Common myeloid progenitor, CD34-positive (primary cell): ENCODE measurements at regions not wholly inside any gene's neighbourhood (a gene's known extent, or its start where the extent isn't known, plus 50 kb on each side); places are given as distances from the start of the nearest gene placed in this dataset.

Experiments used
- CTCF ChIA-PET: fragments of 350-600 bp; sonication (Branson Sonifier 250); formaldehyde crosslinking; loops from one replicate; lab custom pipeline; 2021; ENCODE audit warnings: antibody characterized with exemption; lab: Charles Lee
- POLR2A ChIA-PET: fragments of 350-600 bp; sonication (Branson Sonifier 250); formaldehyde crosslinking; loops from one replicate; lab custom pipeline; 2021; ENCODE audit warnings: antibody characterized with exemption; lab: Charles Lee
- DNase-seq, 3 donors: peaks; one replicate each; pipeline versions ENCODE4 v3.0.0 to v3.0.0-alpha.2; 2013
- H3K27ac ChIP-seq, 2 experiments: 1 replicate in 1 of 2; 2 replicates in 1 of 2; pipeline ENCODE4 v1.7.0; 2013; ENCODE audit warnings: inconsistent platforms in 2 of 2, low read length in 2 of 2, mild to moderate bottlenecking in 2 of 2, low read depth in 1 of 2, moderate library complexity in 1 of 2; ENCODE audit not compliant: severe bottlenecking in 2 of 2, insufficient read depth in 1 of 2, poor library complexity in 1 of 2
- H3K27me3 ChIP-seq, 5 experiments: replicated peaks in 2 of 5; 1 replicate in 3 of 5; 2 replicates in 2 of 5; pipeline versions ENCODE4 v1.6.1 to v1.7.0; 2013; ENCODE audit warnings: low read length in 4 of 5, mild to moderate bottlenecking in 2 of 5, moderate library complexity in 2 of 5, inconsistent platforms in 1 of 5; ENCODE audit not compliant: insufficient read depth in 5 of 5, control insufficient read depth in 4 of 5
- H3K36me3 ChIP-seq, 4 experiments: 1 replicate in 2 of 4; 2 replicates in 2 of 4; pipeline versions ENCODE4 v1.6.1 to v1.7.0; 2013; ENCODE audit warnings: low read length in 3 of 4, control low read depth in 1 of 4, mild to moderate bottlenecking in 1 of 4; ENCODE audit not compliant: control insufficient read depth in 4 of 4, insufficient read depth in 4 of 4
- H3K4me1 ChIP-seq, 4 experiments: 1 replicate in 3 of 4; 2 replicates in 1 of 4; pipeline versions ENCODE4 v1.6.1 to v1.7.1; 2013; ENCODE audit warnings: low read length in 3 of 4, mild to moderate bottlenecking in 3 of 4, control low read depth in 1 of 4, inconsistent platforms in 1 of 4, moderate library complexity in 1 of 4; ENCODE audit not compliant: control insufficient read depth in 4 of 4, insufficient read depth in 4 of 4; ENCODE audit errors: control extremely low read depth in 1 of 4
- H3K4me3 ChIP-seq, 7 experiments: 1 replicate in 4 of 7; 2 replicates in 3 of 7; pipeline versions ENCODE4 v1.5.1 to v1.7.0; 2013; ENCODE audit warnings: mild to moderate bottlenecking in 7 of 7, low read length in 6 of 7, moderate library complexity in 6 of 7, inconsistent platforms in 2 of 7, low read depth in 2 of 7, control low read depth in 1 of 7; ENCODE audit not compliant: insufficient read depth in 4 of 7, control insufficient read depth in 1 of 7; ENCODE audit errors: extremely low read depth in 1 of 7
- H3K9me3 ChIP-seq, 5 experiments: 1 replicate in 4 of 5; 2 replicates in 1 of 5; pipeline versions ENCODE4 v1.6.1 to v1.7.1; 2013; ENCODE audit warnings: low read length in 4 of 5, mild to moderate bottlenecking in 2 of 5, inconsistent platforms in 1 of 5, low read depth in 1 of 5, moderate library complexity in 1 of 5; ENCODE audit not compliant: control insufficient read depth in 4 of 5, insufficient read depth in 2 of 5; ENCODE audit errors: control extremely low read depth in 1 of 5
- WGBS: methylation state at CpG from one replicate; pipeline ENCODE4 v1.1.5; 2013; ENCODE audit not compliant: insufficient coverage; 5-methylcytosine and 5-hydroxymethylcytosine counted together

DNA sequence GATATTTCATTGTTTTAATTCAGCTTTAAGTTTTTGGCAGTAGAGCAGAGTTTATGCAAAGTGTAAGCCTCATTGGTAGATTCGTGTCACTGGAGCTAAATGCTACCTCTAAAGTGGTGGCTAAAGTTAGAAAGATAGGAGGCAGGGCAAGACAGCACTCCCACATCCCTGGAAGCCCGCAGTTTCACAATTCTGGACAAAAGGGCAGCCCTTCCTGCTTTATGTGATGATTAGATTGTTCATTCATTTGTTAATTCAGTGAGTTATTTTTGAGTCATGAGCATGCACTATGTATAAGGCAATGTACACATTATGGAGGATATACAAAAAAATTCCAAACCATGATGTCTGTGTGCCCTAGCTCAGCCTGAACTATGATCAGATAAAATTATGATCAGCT lies 52.1 kb upstream of the EIF3M start:
- H3K27ac ChIP-seq: no peak overlapping the region
- no peak for DNase-seq
- H3K4me3 ChIP-seq: no peak overlapping the region
- ChIA-PET CTCF (no interaction called here), POLR2A (no interaction called here)
- no peaks in the 10 kb centered on the region for H3K9me3 ChIP-seq
- no peaks in the 10 kb centered on the region for H3K27me3 ChIP-seq
- no peaks in the 10 kb centered on the region for H3K4me1 ChIP-seq
- no peaks in the 10 kb centered on the region for H3K36me3 ChIP-seq
- 69% methylated on average over 1 of the region's 2 CpGs for WGBS

DNA sequence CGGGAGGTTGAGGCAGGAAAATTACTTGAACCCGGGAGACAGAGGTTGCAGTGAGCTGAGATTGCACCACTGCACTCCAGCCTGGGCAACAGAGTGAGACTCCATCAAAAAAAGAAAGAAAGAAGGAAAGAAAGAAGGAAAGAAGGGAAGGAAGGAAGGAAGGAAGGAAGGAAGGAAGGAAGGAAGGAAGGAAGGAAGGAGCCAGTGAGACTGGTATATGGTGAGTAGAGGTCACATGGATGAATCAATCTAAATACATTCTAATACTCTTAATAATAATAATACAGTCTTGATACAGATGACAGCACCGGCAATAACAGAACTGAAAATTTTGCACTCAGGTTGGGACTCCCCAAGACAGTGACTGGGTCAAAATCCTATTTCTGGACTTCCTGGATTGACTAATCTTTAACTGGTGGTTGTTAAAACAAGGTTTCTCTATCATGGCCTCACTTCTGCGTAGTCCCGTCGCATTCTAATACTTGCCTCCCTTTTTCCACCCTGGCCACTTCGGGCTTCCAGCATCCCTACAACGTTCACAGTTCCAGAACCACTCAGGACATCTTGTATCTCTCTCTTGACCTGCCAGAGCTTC lies 53.5 kb upstream of the EIF3M start:
- Histone ChIP-seq H3K27ac (no peak overlapping the region), H3K4me3 (no peak overlapping the region), H3K9me3 (no peaks in the 10 kb centered on the region), H3K36me3 (no peaks in the 10 kb centered on the region), H3K27me3 (no peaks in the 10 kb centered on the region), H3K4me1 (no peaks in the 10 kb centered on the region)
- CTCF ChIA-PET: no interaction called here
- 99% methylated on average over 6 of the region's 8 CpGs for WGBS
- POLR2A ChIA-PET: no interaction called here
- no peak for DNase-seq

DNA sequence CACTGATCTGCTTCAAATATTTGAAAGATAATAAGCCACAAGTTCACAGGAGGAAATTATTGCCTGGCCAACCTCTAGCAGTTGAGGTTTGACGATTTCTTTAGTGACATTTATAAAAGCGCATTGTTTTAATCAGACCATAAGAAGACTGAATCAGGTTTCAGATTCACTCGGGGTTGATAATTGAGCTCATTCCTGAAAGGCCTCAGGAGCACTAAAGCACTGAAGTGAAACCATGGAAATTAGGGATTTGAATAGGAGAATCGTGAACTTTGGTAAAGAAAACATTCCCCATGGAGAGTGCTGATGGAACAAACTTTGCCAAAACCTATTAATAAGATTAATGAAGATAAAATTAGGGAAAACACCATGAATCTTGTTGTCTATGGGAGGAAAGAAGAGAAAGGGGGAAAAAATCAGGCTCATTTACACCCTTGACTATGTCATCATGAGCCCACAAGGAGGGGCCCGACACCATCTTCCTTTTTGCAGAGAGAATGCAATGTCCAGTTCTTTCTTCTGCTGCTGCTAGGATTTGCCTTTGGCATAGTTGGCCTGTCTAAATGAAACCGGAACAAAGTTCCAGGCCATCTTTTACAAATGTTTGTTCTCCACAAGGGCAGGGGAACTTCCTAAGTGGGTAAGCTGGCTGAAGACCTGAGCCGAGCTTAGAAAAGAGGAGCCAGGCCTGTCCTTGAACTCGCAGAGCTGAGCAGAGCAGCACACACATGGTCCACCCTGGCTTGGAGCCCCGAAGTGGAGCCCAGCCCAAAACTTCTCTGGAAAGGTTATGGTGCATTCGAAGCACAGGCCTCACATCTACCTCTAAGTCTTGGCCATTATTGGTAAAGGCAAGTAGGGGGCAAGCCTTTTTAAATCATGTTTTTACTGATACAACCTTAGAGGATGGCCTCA lies 56.1 kb upstream of the EIF3M start:
- WGBS: 95% methylated on average over 9 of the region's 10 CpGs
- no peak overlapping the region for H3K4me3 ChIP-seq
- DNase-seq: no peak
- ChIA-PET POLR2A (no interaction called here), CTCF (no interaction called here)
- no peaks in the 10 kb centered on the region for H3K27me3 ChIP-seq
- H3K36me3 ChIP-seq: no peaks in the 10 kb centered on the region
- no peak overlapping the region for H3K27ac ChIP-seq
- H3K4me1 ChIP-seq: no peaks in the 10 kb centered on the region
- H3K9me3 ChIP-seq: no peaks in the 10 kb centered on the region

DNA sequence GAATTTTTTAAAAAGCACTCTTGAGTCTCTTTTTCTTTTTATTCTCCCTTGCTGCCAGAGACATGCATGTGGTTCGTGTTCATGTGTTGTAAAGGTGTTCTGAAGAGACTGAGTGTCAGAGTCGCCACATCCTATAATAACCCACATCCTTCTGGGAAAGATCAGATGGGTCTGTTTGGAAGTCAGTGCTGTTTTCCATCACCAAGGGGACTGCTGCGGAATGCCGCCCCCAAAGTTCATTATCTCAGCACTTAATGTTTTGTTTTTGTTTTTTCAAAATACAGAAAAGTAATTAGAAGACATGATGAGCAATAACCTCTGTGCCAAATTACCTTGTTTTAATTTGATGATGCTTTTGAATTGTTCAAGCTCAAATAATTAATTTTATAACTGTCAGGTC lies 56.9 kb upstream of the EIF3M start:
- Histone ChIP-seq H3K36me3 (no peaks in the 10 kb centered on the region), H3K27ac (no peak overlapping the region), H3K9me3 (no peaks in the 10 kb centered on the region), H3K4me3 (no peak overlapping the region), H3K4me1 (no peaks in the 10 kb centered on the region), H3K27me3 (no peaks in the 10 kb centered on the region)
- no CpG with 5 or more reads among the region's 4 CpGs for WGBS
- no peak for DNase-seq
- ChIA-PET CTCF (no interaction called here), POLR2A (no interaction called here)

DNA sequence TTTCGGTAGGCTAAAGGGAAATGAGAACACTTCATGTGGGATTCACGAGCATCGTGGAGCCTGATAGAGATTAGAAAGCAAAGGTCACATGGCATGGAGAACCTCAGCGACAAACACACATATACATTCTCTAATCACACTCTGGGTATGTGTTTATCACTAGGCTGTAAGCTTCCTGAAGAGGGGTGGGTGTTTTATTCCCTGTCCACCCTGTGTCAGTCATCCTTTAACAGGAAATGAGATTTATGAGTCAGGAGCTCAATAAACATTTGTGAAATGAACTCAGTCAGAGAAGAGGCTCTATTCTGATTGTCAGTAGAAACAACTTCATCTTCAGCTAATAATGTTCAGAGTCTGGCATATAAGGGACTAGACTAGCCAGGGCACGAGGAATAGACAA lies 71.7 kb upstream of the EIF3M start:
- 100% methylated on average over 1 of the region's 5 CpGs for WGBS
- ChIA-PET CTCF (no interaction called here), POLR2A (interaction anchor here (0.6 kb wide), 1 partner anchor 214 kb away, joined by 3 read pairs; no protein-coding TSS in a partner anchor)
- Histone ChIP-seq H3K4me3 (no peak overlapping the region), H3K36me3 (no peaks in the 10 kb centered on the region), H3K4me1 (no peaks in the 10 kb centered on the region), H3K27ac (no peak overlapping the region), H3K9me3 (no peaks in the 10 kb centered on the region), H3K27me3 (no peaks in the 10 kb centered on the region)
- DNase-seq: peak in 2 of 3 donors; percentile 1 to 12

DNA sequence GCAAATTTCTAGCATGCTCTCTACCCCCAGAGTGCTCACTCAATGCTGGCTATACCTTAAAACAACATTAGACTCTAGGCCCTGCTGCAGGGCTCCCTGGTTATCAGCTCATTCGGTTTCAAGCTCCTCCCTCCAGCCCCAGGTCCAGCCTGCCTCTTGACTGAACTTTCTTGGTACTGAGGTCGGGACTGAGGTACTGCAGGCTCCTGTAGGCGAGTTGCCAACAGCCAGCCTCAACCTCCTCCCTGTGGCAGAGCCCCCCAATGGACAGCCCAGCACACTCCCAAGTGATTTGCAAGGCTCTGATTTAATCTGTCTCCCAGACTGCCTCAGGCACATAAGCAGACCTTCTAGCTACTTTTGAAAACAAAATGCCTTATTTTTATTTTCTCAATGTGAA lies 73.6 kb upstream of the EIF3M start:
- Histone ChIP-seq H3K36me3 (no peaks in the 10 kb centered on the region), H3K27ac (no peak overlapping the region), H3K9me3 (no peaks in the 10 kb centered on the region), H3K27me3 (no peaks in the 10 kb centered on the region), H3K4me1 (no peaks in the 10 kb centered on the region), H3K4me3 (no peak overlapping the region)
- ChIA-PET CTCF (interaction anchor here (1.0 kb wide), 1 partner anchor 10 kb away, joined by 3 read pairs; no protein-coding TSS in a partner anchor), POLR2A (no interaction called here)
- 80% methylated on average over 3 of the region's 3 CpGs for WGBS
- DNase-seq: no peak

DNA sequence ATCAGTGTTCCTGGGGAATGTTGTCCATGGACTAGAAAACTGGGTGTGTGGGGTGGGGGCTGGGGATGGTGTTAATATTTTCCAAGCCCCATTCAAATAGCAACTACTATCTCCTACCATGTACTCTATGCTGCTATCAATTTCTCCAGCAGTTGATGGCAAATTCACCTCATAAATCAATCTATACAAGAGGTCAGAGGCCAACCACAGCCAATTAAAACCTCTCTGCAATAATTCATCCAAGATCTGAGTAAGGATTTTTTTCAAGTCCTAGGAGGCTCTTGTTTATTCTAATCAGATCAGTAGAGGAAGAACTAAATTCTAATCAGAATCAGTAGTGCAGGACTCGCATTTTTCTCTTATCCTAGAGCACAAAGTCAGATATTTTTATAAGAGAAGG lies 73.4 kb upstream of the WT1 start:
- Histone ChIP-seq H3K36me3 (no peaks in the 10 kb centered on the region), H3K4me3 (no peak overlapping the region), H3K27me3 (no peaks in the 10 kb centered on the region), H3K9me3 (no peaks in the 10 kb centered on the region), H3K4me1 (no peaks in the 10 kb centered on the region), H3K27ac (no peak overlapping the region)
- ChIA-PET POLR2A (no interaction called here), CTCF (no interaction called here)
- no peak for DNase-seq
- WGBS: no CpG with 5 or more reads among the region's 1 CpG
